ENCODE measurements at regions not wholly inside any gene's neighbourhood (a gene's known extent, or its start where the extent isn't known, plus 50 kb on each side); places are given as distances from the start of the nearest gene placed in this dataset.

GRCh38 chr7:153010416-153010815 lies 250.9 kb downstream of the ACTR3B start:
- Histone ChIP-seq H3K4me3 (no peak overlapping the region), H3K27ac (no peak overlapping the region), H3K27me3 (no peaks in the 10 kb centered on the region), H3K9me3 (no peaks in the 10 kb centered on the region), H3K4me1 (no peaks in the 10 kb centered on the region), H3K36me3 (no peaks in the 10 kb centered on the region)
- WGBS, 2 donors = 82 to 90% methylated on average over 10 of the region's 10 CpGs
- FAIRE-seq (no peak), DNase-seq (no peak), ATAC-seq (no peak)
- TF ChIP-seq CTCF (IDR thresholded peaks at IDR 0.05) = no peak
- intact Hi-C loops (cut with DNase I) = no loop called here

GRCh38 chr7:153012203-153012602 lies 252.7 kb downstream of the ACTR3B start:
- no peak for FAIRE-seq
- WGBS, 2 donors = 70 to 78% methylated on average over 4 of the region's 4 CpGs
- intact Hi-C loops (cut with DNase I) = no loop called here

GRCh38 chr7:153017223-153017622 lies 257.7 kb downstream of the ACTR3B start:
- H3K4me3 ChIP-seq = no peak overlapping the region
- 59 to 60% methylated on average over 14 of the region's 14 CpGs for WGBS, 2 donors
- no peak for TF ChIP-seq CTCF (IDR thresholded peaks at IDR 0.05)
- ATAC-seq = no peak
- no peak overlapping the region for H3K27ac ChIP-seq
- no peak for FAIRE-seq
- intact Hi-C loops (cut with DNase I) = no loop called here
- H3K9me3 ChIP-seq = no peaks in the 10 kb centered on the region
- DNase-seq = no peak
- H3K27me3 ChIP-seq = no peaks in the 10 kb centered on the region
- H3K36me3 ChIP-seq = no peaks in the 10 kb centered on the region
- H3K4me1 ChIP-seq = no peaks in the 10 kb centered on the region

More at GRCh38 chr7:153012203-153012602, 252.7 kb downstream of the ACTR3B start:
- Histone ChIP-seq H3K27me3 (no peaks in the 10 kb centered on the region), H3K4me3 (no peak overlapping the region), H3K4me1 (no peaks in the 10 kb centered on the region), H3K9me3 (no peaks in the 10 kb centered on the region), H3K36me3 (no peaks in the 10 kb centered on the region), H3K27ac (no peak overlapping the region)
- no peak for TF ChIP-seq CTCF (IDR thresholded peaks at IDR 0.05)
- DNase-seq (no peak), ATAC-seq (no peak)

- Histone ChIP-seq H3K4me1 (no peaks in the 10 kb centered on the region), H3K27me3 (no peaks in the 10 kb centered on the region), H3K27ac (no peak overlapping the region), H3K4me3 (no peak overlapping the region), H3K9me3 (no peaks in the 10 kb centered on the region), H3K36me3 (no peaks in the 10 kb centered on the region)
- DNase-seq (no peak), FAIRE-seq (no peak), ATAC-seq (no peak)
- intact Hi-C loops (cut with DNase I) = no loop called here
- WGBS, 2 donors = 74 to 81% methylated on average over 6 of the region's 6 CpGs
- TF ChIP-seq CTCF (IDR thresholded peaks at IDR 0.05) = no peak
Measured at GRCh38 chr7:153021542-153021941, 262.0 kb downstream of the ACTR3B start.

GRCh38 chr7:153022475-153023193 lies 263.1 kb downstream of the ACTR3B start:
- Histone ChIP-seq H3K4me1 (no peaks in the 10 kb centered on the region), H3K27me3 (no peaks in the 10 kb centered on the region), H3K36me3 (no peaks in the 10 kb centered on the region), H3K27ac (no peak overlapping the region), H3K4me3 (no peak overlapping the region), H3K9me3 (no peaks in the 10 kb centered on the region)
- no peak for DNase-seq
- no peak for ATAC-seq
- intact Hi-C loops (cut with DNase I) = no loop called here
- FAIRE-seq = no peak
- no peak for TF ChIP-seq CTCF (IDR thresholded peaks at IDR 0.05)
- WGBS, 2 donors = 56 to 57% methylated on average over 12 of the region's 12 CpGs

Measured in pancreas (tissue), 10 donors.